HG03139 (cell line): ENCODE measurements at regions not wholly inside any gene's neighbourhood (a gene's known extent, or its start where the extent isn't known, plus 50 kb on each side); places are given as distances from the start of the nearest gene placed in this dataset.

ENCODE experiments used
- ATAC-seq: cut with Tn5 transposase; IDR thresholded peaks from one replicate; pipeline ENCODE4 v1.9.1; 2021; ENCODE audit not compliant: unreplicated experiment

GRCh38 chr4:156191044-156191781 lies 237.5 kb upstream of the CTSO start:
- ATAC-seq: no peak

- no peak for ATAC-seq
Measured at GRCh38 chr4:156190615-156191014, 236.9 kb upstream of the CTSO start.

- ATAC-seq: no peak
Measured at GRCh38 chr4:156188596-156188995, 234.9 kb upstream of the CTSO start.

GRCh38 chr4:156186111-156186510 lies 232.4 kb upstream of the CTSO start:
- ATAC-seq: no peak

- ATAC-seq: no peak
Measured at GRCh38 chr4:156185514-156186055, 231.9 kb upstream of the CTSO start.

GRCh38 chr4:156182269-156182668 lies 228.6 kb upstream of the CTSO start:
- ATAC-seq: no peak

- no peak for ATAC-seq
Measured at GRCh38 chr4:156177941-156178340, 224.3 kb upstream of the CTSO start.

- ATAC-seq: no peak
Measured at GRCh38 chr4:156176896-156177295, 223.2 kb upstream of the CTSO start.

GRCh38 chr4:156173937-156174336 lies 220.3 kb upstream of the CTSO start:
- ATAC-seq: no peak

- no peak for ATAC-seq
Measured at GRCh38 chr4:156173486-156173885, 219.8 kb upstream of the CTSO start.

- no peak for ATAC-seq
Measured at GRCh38 chr4:156169861-156170260, 216.2 kb upstream of the CTSO start.

- no peak for ATAC-seq
Measured at GRCh38 chr4:156169011-156169410, 215.3 kb upstream of the CTSO start.

GRCh38 chr4:156168288-156168687 lies 214.6 kb upstream of the CTSO start:
- no peak for ATAC-seq

- ATAC-seq: no peak
Measured at GRCh38 chr4:156158747-156159146, 205.1 kb upstream of the CTSO start.

- ATAC-seq: no peak
Measured at GRCh38 chr4:156154978-156155377, 201.3 kb upstream of the CTSO start.

- no peak for ATAC-seq
Measured at GRCh38 chr4:156146571-156146970, 192.9 kb upstream of the CTSO start.

- ATAC-seq: no peak
Measured at GRCh38 chr4:156144961-156145360, 191.3 kb upstream of the CTSO start.

GRCh38 chr4:156138781-156139280 lies 185.2 kb upstream of the CTSO start:
- no peak for ATAC-seq

- ATAC-seq: no peak
Measured at GRCh38 chr4:156137679-156138473, 184.2 kb upstream of the CTSO start.

GRCh38 chr4:156132196-156132595 lies 178.5 kb upstream of the CTSO start:
- no peak for ATAC-seq

GRCh38 chr4:156128616-156129015 lies 174.9 kb upstream of the CTSO start:
- ATAC-seq: no peak
